ENCODE measurements at regions not wholly inside any gene's neighbourhood (a gene's known extent, or its start where the extent isn't known, plus 50 kb on each side); places are given as distances from the start of the nearest gene placed in this dataset.

GRCh38 chr10:124344266-124344590, 74.5 kb downstream of the OAT start:
- intact Hi-C loops (cut with micrococcal nuclease; ENCODE audit: unreplicated experiment), result no loop called here
- POLR2A ChIA-PET, result no interaction called here
- H3K27ac Mint-ChIP-seq (ENCODE audit: unreplicated experiment), result no peak overlapping the region
- no peaks in the 10 kb centered on the region for H3K27me3 Mint-ChIP-seq (ENCODE audit: insufficient read depth, unreplicated experiment)
- TF ChIP-seq CTCF (IDR thresholded peaks at IDR 0.05; ENCODE audit: insufficient read depth in 1 of 2, low read depth in 1 of 2, low read length in 1 of 2, severe bottlenecking in 1 of 2, unreplicated experiment in 1 of 2), result no peak
- no peaks in the 10 kb centered on the region for H3K4me1 Mint-ChIP-seq (ENCODE audit: low read depth, unreplicated experiment)
- no TSS peak for BruUV-seq (replicated peaks)
- no peaks in the 10 kb centered on the region for H3K9me3 ChIP-seq
- peak in 1 of 2 experiments; percentile 11 for DNase-seq
- no peaks in the 10 kb centered on the region; the same call in 1 of the 2 replicates for H3K27me3 ChIP-seq (replicated peaks; ENCODE audit: control insufficient read depth, insufficient read depth, low read length)
- no peaks in the 10 kb centered on the region for H3K36me3 ChIP-seq (ENCODE audit: control insufficient read depth, insufficient read depth, low read length)
- CTCF ChIA-PET, result interaction anchor here (0.6 kb wide), 1 partner anchor 45 kb away, joined by 3 read pairs; no protein-coding TSS in a partner anchor
- no peaks in the 10 kb centered on the region for H3K9me3 Mint-ChIP-seq (ENCODE audit: unreplicated experiment)
- H3K4me1 ChIP-seq, result no peaks in the 10 kb centered on the region
- no peak overlapping the region for H3K4me3 Mint-ChIP-seq (ENCODE audit: unreplicated experiment)
- H3K36me3 Mint-ChIP-seq (ENCODE audit: insufficient read depth, unreplicated experiment), result no peaks in the 10 kb centered on the region
- no peak overlapping the region for H3K4me3 ChIP-seq (ENCODE audit: low read depth, low read length)

- no peak overlapping the region for H3K4me3 Mint-ChIP-seq (ENCODE audit: unreplicated experiment)
- Histone ChIP-seq H3K9me3 (no peaks in the 10 kb centered on the region), H3K36me3 (ENCODE audit: control insufficient read depth, insufficient read depth, low read length) (no peaks in the 10 kb centered on the region), H3K27me3 (replicated peaks; ENCODE audit: control insufficient read depth, insufficient read depth, low read length) (no peaks in the 10 kb centered on the region; the same call in 1 of the 2 replicates), H3K4me3 (ENCODE audit: low read depth, low read length) (no peak overlapping the region), H3K4me1 (no peaks in the 10 kb centered on the region)
- H3K27me3 Mint-ChIP-seq (ENCODE audit: insufficient read depth, unreplicated experiment), result no peaks in the 10 kb centered on the region
- no peak overlapping the region for H3K27ac Mint-ChIP-seq (ENCODE audit: unreplicated experiment)
- no peaks in the 10 kb centered on the region for H3K4me1 Mint-ChIP-seq (ENCODE audit: low read depth, unreplicated experiment)
- H3K9me3 Mint-ChIP-seq (ENCODE audit: unreplicated experiment), result no peaks in the 10 kb centered on the region
- intact Hi-C loops (cut with micrococcal nuclease; ENCODE audit: unreplicated experiment), result no loop called here
- no peak for TF ChIP-seq CTCF (IDR thresholded peaks at IDR 0.05; ENCODE audit: insufficient read depth in 1 of 2, low read depth in 1 of 2, low read length in 1 of 2, severe bottlenecking in 1 of 2, unreplicated experiment in 1 of 2)
- no TSS peak for BruUV-seq (replicated peaks)
- ChIA-PET POLR2A (no interaction called here), CTCF (no interaction called here)
- DNase-seq, result peak in 1 of 2 experiments; percentile 16
- H3K36me3 Mint-ChIP-seq (ENCODE audit: insufficient read depth, unreplicated experiment), result no peaks in the 10 kb centered on the region
These were observed 75.1 kb downstream of the OAT start for GRCh38 chr10:124343351-124344265.

GRCh38 chr10:124342821-124343170, 75.9 kb downstream of the OAT start:
- BruUV-seq (replicated peaks), result no TSS peak
- Mint-ChIP-seq H3K4me3 (ENCODE audit: unreplicated experiment) (no peak overlapping the region), H3K9me3 (ENCODE audit: unreplicated experiment) (no peaks in the 10 kb centered on the region), H3K27ac (ENCODE audit: unreplicated experiment) (no peak overlapping the region), H3K36me3 (ENCODE audit: insufficient read depth, unreplicated experiment) (no peaks in the 10 kb centered on the region), H3K27me3 (ENCODE audit: insufficient read depth, unreplicated experiment) (no peaks in the 10 kb centered on the region), H3K4me1 (ENCODE audit: low read depth, unreplicated experiment) (no peaks in the 10 kb centered on the region)
- ChIA-PET CTCF (no interaction called here), POLR2A (no interaction called here)
- no peaks in the 10 kb centered on the region; the same call in 1 of the 2 replicates for H3K27me3 ChIP-seq (replicated peaks; ENCODE audit: control insufficient read depth, insufficient read depth, low read length)
- TF ChIP-seq CTCF (IDR thresholded peaks at IDR 0.05; ENCODE audit: insufficient read depth in 1 of 2, low read depth in 1 of 2, low read length in 1 of 2, severe bottlenecking in 1 of 2, unreplicated experiment in 1 of 2), result no peak
- no peaks in the 10 kb centered on the region for H3K4me1 ChIP-seq
- H3K36me3 ChIP-seq (ENCODE audit: control insufficient read depth, insufficient read depth, low read length), result no peaks in the 10 kb centered on the region
- no peaks in the 10 kb centered on the region for H3K9me3 ChIP-seq
- intact Hi-C loops (cut with micrococcal nuclease; ENCODE audit: unreplicated experiment), result no loop called here
- no peak overlapping the region for H3K4me3 ChIP-seq (ENCODE audit: low read depth, low read length)
- DNase-seq, result peak in 1 of 2 experiments; percentile 22
